HEK293T (cell line): ENCODE measurements at regions not wholly inside any gene's neighbourhood (a gene's known extent, or its start where the extent isn't known, plus 50 kb on each side); places are given as distances from the start of the nearest gene placed in this dataset.

Source experiments
- CTCF ChIA-PET: fragments of 350-600 bp; formaldehyde crosslinking; extraction: SDS; loops from one replicate; lab custom pipeline; 2021; ENCODE audit warnings: antibody characterized with exemption, inconsistent platforms; lab: Yijun Ruan, JAX
- POLR2A ChIA-PET: fragments of 350-600 bp; formaldehyde crosslinking; extraction: SDS; loops from one replicate; lab custom pipeline; 2020; ENCODE audit warnings: antibody characterized with exemption, inconsistent platforms; lab: Yijun Ruan, JAX
- DNase-seq: peaks from one replicate; pipeline ENCODE4 v3.0.0; 2012; ENCODE audit warnings: mixed read lengths; ENCODE audit errors: extremely low spot score
- ARNT ChIP-seq: fragments of 450-650 bp; IDR thresholded peaks from 2 replicates; pipeline ENCODE4 v1.6.1; 2017; ENCODE audit warnings: mild to moderate bottlenecking
- BHLHE40 ChIP-seq: fragments of 450-650 bp; IDR thresholded peaks from 2 replicates; pipeline ENCODE4 v1.6.1; 2016; ENCODE audit warnings: mild to moderate bottlenecking, moderate library complexity, borderline replicate concordance
- CTBP1 ChIP-seq: fragments of 450-650 bp; IDR thresholded peaks from 2 replicates; pipeline ENCODE4 v1.6.1; 2016; ENCODE audit warnings: borderline replicate concordance
- ELF4 ChIP-seq: fragments of 450-650 bp; IDR thresholded peaks from 2 replicates; pipeline ENCODE4 v1.6.1; 2017; ENCODE audit warnings: antibody characterized with exemption
- FOXA1 ChIP-seq: fragments of 450-650 bp; IDR thresholded peaks from 2 replicates; pipeline ENCODE4 v1.6.1; 2016; ENCODE audit warnings: mild to moderate bottlenecking
- FOXK2 ChIP-seq: fragments of 450-650 bp; IDR thresholded peaks from 2 replicates; pipeline ENCODE4 v1.6.1; 2016; ENCODE audit warnings: mild to moderate bottlenecking
- FOXM1 ChIP-seq: fragments of 450-650 bp; IDR thresholded peaks from 2 replicates; pipeline ENCODE4 v1.6.1; 2017; ENCODE audit warnings: mild to moderate bottlenecking, borderline replicate concordance
- HDGF ChIP-seq: fragments of 450-650 bp; IDR thresholded peaks from 2 replicates; pipeline ENCODE4 v1.6.1; 2017; ENCODE audit warnings: antibody characterized with exemption, borderline replicate concordance
- L3MBTL2 ChIP-seq: fragments of 450-650 bp; conservative IDR thresholded peaks from 2 replicates; pipeline ENCODE4 v1.6.1; 2016; ENCODE audit warnings: mild to moderate bottlenecking
- LEF1 ChIP-seq: fragments of 450-650 bp; IDR thresholded peaks from 2 replicates; pipeline ENCODE4 v1.6.1; 2017; ENCODE audit warnings: mild to moderate bottlenecking, borderline replicate concordance
- NFRKB ChIP-seq: fragments of 450-650 bp; IDR thresholded peaks from 2 replicates; pipeline ENCODE4 v1.6.1; 2016; ENCODE audit warnings: mild to moderate bottlenecking, moderate library complexity
- PKNOX1 ChIP-seq: fragments of 450-650 bp; IDR thresholded peaks from 2 replicates; pipeline ENCODE4 v1.6.1; 2016
- SP1 ChIP-seq: fragments of 450-650 bp; IDR thresholded peaks from 2 replicates; pipeline ENCODE4 v1.6.1; 2017
- SUZ12 ChIP-seq: fragments of 450-650 bp; IDR thresholded peaks from 2 replicates; pipeline ENCODE4 v1.6.1; 2016; ENCODE audit warnings: mild to moderate bottlenecking
- TARDBP ChIP-seq: fragments of 450-650 bp; IDR thresholded peaks from 2 replicates; pipeline ENCODE4 v1.6.1; 2016
- ZNF384 ChIP-seq: fragments of 450-650 bp; IDR thresholded peaks from 2 replicates; pipeline ENCODE4 v1.6.1; 2016

GRCh38 chr2:84048964-84049363 is 410.1 kb downstream of the SUCLG1 start:
- POLR2A ChIA-PET, result no interaction called here
- DNase-seq, result no peak
- TF ChIP-seq BHLHE40, result no peak
- no peak for TF ChIP-seq PKNOX1
- TF ChIP-seq SUZ12, result no peak
- no peak for TF ChIP-seq HDGF
- no peak for TF ChIP-seq FOXK2
- no peak for TF ChIP-seq FOXA1
- no peak for TF ChIP-seq ARNT
- TF ChIP-seq SP1, result no peak
- no peak for TF ChIP-seq L3MBTL2
- TF ChIP-seq ZNF384, result no peak
- TF ChIP-seq TARDBP, result no peak
- no peak for TF ChIP-seq FOXM1
- TF ChIP-seq ELF4, result no peak
- TF ChIP-seq NFRKB, result no peak
- no peak for TF ChIP-seq CTBP1
- TF ChIP-seq LEF1, result no peak
- CTCF ChIA-PET, result no interaction called here

DNA sequence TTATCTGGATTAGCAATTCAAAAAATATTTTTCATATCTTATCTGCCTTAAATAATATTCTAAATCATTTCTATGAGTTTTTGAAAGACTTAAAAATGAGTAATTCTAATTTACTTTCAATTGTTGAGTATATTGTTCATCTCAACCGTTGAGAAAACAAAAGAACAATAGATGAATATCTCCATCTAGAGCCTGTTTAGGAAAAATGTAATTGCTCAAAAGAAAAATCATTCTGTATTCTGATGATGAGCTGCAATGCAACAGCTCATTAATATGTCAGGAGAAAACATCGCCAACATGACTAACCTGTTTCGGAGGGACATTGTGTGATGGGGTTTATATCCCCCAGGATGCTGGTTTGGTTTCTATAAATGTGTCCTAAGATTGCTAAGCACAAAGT is 417.6 kb downstream of the SUCLG1 start:
- ChIA-PET CTCF (no interaction called here), POLR2A (no interaction called here)
- no peak for DNase-seq
- TF ChIP-seq ARNT (no peak), NFRKB (no peak), ELF4 (no peak), FOXK2 (no peak), SP1 (no peak), LEF1 (no peak), ZNF384 (no peak), PKNOX1 (no peak), FOXA1 (no peak), CTBP1 (no peak), FOXM1 (no peak), SUZ12 (no peak), TARDBP (no peak), L3MBTL2 (no peak), HDGF (no peak), BHLHE40 (no peak)

GRCh38 chr2:84040281-84040680 is 418.8 kb downstream of the SUCLG1 start:
- no peak for DNase-seq
- no peak for TF ChIP-seq CTBP1
- no peak for TF ChIP-seq SUZ12
- no peak for TF ChIP-seq ZNF384
- TF ChIP-seq LEF1, result no peak
- TF ChIP-seq FOXA1, result no peak
- TF ChIP-seq FOXM1, result no peak
- TF ChIP-seq TARDBP, result no peak
- no peak for TF ChIP-seq NFRKB
- no peak for TF ChIP-seq ELF4
- no peak for TF ChIP-seq HDGF
- TF ChIP-seq SP1, result no peak
- no peak for TF ChIP-seq PKNOX1
- no peak for TF ChIP-seq L3MBTL2
- no peak for TF ChIP-seq ARNT
- TF ChIP-seq FOXK2, result no peak
- no peak for TF ChIP-seq BHLHE40
- CTCF ChIA-PET, result no interaction called here
- POLR2A ChIA-PET, result no interaction called here

GRCh38 chr2:84038866-84039265 is 420.2 kb downstream of the SUCLG1 start:
- ChIA-PET POLR2A (no interaction called here), CTCF (interaction anchor here (1.6 kb wide), 1 partner anchor 16 kb away, joined by 7 read pairs; no protein-coding TSS in a partner anchor)
- TF ChIP-seq CTBP1, result no peak
- TF ChIP-seq TARDBP, result no peak
- TF ChIP-seq ELF4, result no peak
- TF ChIP-seq NFRKB, result no peak
- TF ChIP-seq FOXA1, result no peak
- TF ChIP-seq L3MBTL2, result no peak
- TF ChIP-seq SUZ12, result no peak
- TF ChIP-seq SP1, result no peak
- no peak for TF ChIP-seq BHLHE40
- no peak for TF ChIP-seq PKNOX1
- no peak for TF ChIP-seq HDGF
- TF ChIP-seq FOXK2, result no peak
- no peak for TF ChIP-seq ZNF384
- TF ChIP-seq FOXM1, result no peak
- TF ChIP-seq LEF1, result no peak
- no peak for TF ChIP-seq ARNT
- no peak for DNase-seq

GRCh38 chr2:84033347-84033974 is 425.6 kb downstream of the SUCLG1 start:
- TF ChIP-seq ELF4, result no peak
- CTCF ChIA-PET, result interaction anchor here (0.6 kb wide), 1 partner anchor 45 kb away, joined by 3 read pairs; no protein-coding TSS in a partner anchor
- POLR2A ChIA-PET, result no interaction called here
- no peak for DNase-seq
